ENCODE measurements at regions not wholly inside any gene's neighbourhood (a gene's known extent, or its start where the extent isn't known, plus 50 kb on each side); places are given as distances from the start of the nearest gene placed in this dataset.
A peak's percentile ranks its signal among the peaks of the same experiment; 100 is the strongest.

DNA sequence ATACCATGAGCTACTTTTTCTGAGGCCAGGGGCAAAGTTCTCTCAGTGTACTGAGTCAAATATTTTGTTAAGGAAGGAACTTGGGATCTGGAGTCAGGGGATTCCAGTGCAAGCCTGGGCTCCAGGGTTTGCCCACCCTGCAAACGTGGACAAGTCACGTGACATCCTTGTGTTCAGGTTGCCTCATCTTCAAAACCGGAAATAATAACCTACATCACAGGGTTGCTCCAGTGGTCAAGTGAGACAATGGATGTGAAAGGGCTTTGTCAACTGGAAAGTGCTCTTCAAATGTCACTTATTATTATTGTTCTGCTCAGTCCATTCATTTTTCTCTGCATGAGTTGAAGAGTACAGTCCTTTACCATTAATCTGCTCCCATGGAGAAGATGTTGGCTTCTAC is 414.9 kb downstream of the COG6 start:
- Histone ChIP-seq H3K9me3 (ENCODE audit: control insufficient read depth, insufficient read depth, low read length) (no peaks in the 10 kb centered on the region), H3K27me3 (ENCODE audit: control insufficient read depth, low read length) (no peaks in the 10 kb centered on the region), H3K4me1 (ENCODE audit: control insufficient read depth, low read length) (peaks cover 29% of the 10 kb centered on the region), H4K20me1 (ENCODE audit: control insufficient read depth, insufficient read depth, low read depth, low read length) (no peaks in the 10 kb centered on the region), H3K4me3 (ENCODE audit: low read length) (peak overlapping the region; percentile 5; the same call in 1 of the 2 replicates), H3K36me3 (ENCODE audit: control insufficient read depth, low read length) (no peaks in the 10 kb centered on the region), H3K4me2 (ENCODE audit: low read length) (peak overlapping the region; percentile 24), H3K27ac (ENCODE audit: low read depth, low read length) (no peak overlapping the region), H3K79me2 (ENCODE audit: control insufficient read depth, low read length) (no peaks in the 10 kb centered on the region), H3K9me2 (replicated peaks; ENCODE audit: control insufficient read depth, low read length) (no peaks in the 10 kb centered on the region), H3F3A (ENCODE audit: control insufficient read depth, insufficient read depth) (0 out of 2 replicates have a peak, but pooled peaks cover 2% of the 10 kb centered on the region)
- TF ChIP-seq CTCF (IDR thresholded peaks at IDR 0.05; ENCODE audit: low read depth, low read length, poor library complexity, severe bottlenecking) (no peak), EZH2phosphoT487 (IDR thresholded peaks at IDR 0.05; ENCODE audit: borderline replicate concordance, low read length) (no peak)

DNA sequence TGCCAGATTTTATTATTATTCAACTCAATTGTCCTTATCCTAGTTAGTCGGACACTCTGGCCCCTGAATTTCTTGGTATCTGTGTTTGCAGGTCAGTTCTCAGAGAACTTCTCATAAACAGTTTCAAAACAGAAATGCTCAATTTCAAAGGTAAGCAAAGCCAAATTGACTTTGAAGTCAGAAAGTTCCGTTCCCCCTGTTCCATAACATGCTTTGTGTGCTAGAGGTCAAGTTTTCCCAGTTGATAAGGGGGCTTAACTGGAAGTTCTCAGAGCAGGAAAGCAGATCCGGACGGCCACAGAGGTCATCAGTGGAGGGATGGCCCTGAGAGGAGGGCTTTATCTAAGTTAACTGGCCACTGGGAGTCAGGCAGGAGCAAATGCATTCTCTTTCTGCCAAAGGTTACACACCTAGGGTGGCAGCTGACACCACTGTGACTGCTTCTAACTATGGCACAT is 417.2 kb downstream of the COG6 start:
- Histone ChIP-seq H3K9me2 (replicated peaks; ENCODE audit: control insufficient read depth, low read length) (no peaks in the 10 kb centered on the region), H3K4me3 (ENCODE audit: low read length) (no peak overlapping the region), H3F3A (ENCODE audit: control insufficient read depth, insufficient read depth) (0 out of 2 replicates have a peak, but pooled peaks cover 2% of the 10 kb centered on the region), H3K9me3 (ENCODE audit: control insufficient read depth, insufficient read depth, low read length) (no peaks in the 10 kb centered on the region), H3K27me3 (ENCODE audit: control insufficient read depth, low read length) (no peaks in the 10 kb centered on the region), H3K27ac (ENCODE audit: low read depth, low read length) (no peak overlapping the region), H3K4me2 (ENCODE audit: low read length) (no peak overlapping the region), H4K20me1 (ENCODE audit: control insufficient read depth, insufficient read depth, low read depth, low read length) (no peaks in the 10 kb centered on the region), H3K79me2 (ENCODE audit: control insufficient read depth, low read length) (no peaks in the 10 kb centered on the region), H3K4me1 (ENCODE audit: control insufficient read depth, low read length) (peaks cover 35% of the 10 kb centered on the region), H3K36me3 (ENCODE audit: control insufficient read depth, low read length) (no peaks in the 10 kb centered on the region)
- TF ChIP-seq CTCF (IDR thresholded peaks at IDR 0.05; ENCODE audit: low read depth, low read length, poor library complexity, severe bottlenecking), result no peak
- TF ChIP-seq EZH2phosphoT487 (IDR thresholded peaks at IDR 0.05; ENCODE audit: borderline replicate concordance, low read length), result no peak

DNA sequence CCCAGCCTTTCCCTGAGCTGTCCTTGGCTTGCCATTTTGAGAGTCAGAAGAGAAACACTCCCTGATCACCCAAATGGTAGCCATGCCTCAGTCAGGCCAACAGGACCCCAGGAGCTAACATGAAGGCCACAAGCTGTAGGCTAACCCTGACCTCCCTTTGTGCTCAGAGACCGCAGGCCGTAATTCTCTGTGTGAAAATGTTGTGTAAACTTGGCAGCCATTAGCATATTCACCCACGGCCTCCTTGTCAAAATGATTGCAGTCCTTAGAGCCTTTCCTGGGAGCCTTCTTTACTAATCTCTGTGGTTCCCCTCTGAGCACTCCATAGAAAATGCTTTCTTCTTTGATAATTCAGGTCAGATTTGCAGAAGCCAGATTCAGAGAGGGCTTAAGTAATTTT is 418.9 kb downstream of the COG6 start:
- H3K9me3 ChIP-seq (ENCODE audit: control insufficient read depth, insufficient read depth, low read length), result no peaks in the 10 kb centered on the region
- H3F3A ChIP-seq (ENCODE audit: control insufficient read depth, insufficient read depth), result 0 out of 2 replicates have a peak, but pooled peaks cover 2% of the 10 kb centered on the region
- H3K27me3 ChIP-seq (ENCODE audit: control insufficient read depth, low read length), result no peaks in the 10 kb centered on the region
- H3K4me1 ChIP-seq (ENCODE audit: control insufficient read depth, low read length), result peaks cover 25% of the 10 kb centered on the region
- H3K9me2 ChIP-seq (replicated peaks; ENCODE audit: control insufficient read depth, low read length), result no peaks in the 10 kb centered on the region
- H3K4me3 ChIP-seq (ENCODE audit: low read length), result no peak overlapping the region
- H3K27ac ChIP-seq (ENCODE audit: low read depth, low read length), result no peak overlapping the region
- TF ChIP-seq CTCF (IDR thresholded peaks at IDR 0.05; ENCODE audit: low read depth, low read length, poor library complexity, severe bottlenecking), result no peak
- TF ChIP-seq EZH2phosphoT487 (IDR thresholded peaks at IDR 0.05; ENCODE audit: borderline replicate concordance, low read length), result no peak
- no peak overlapping the region for H3K4me2 ChIP-seq (ENCODE audit: low read length)
- H3K79me2 ChIP-seq (ENCODE audit: control insufficient read depth, low read length), result no peaks in the 10 kb centered on the region
- no peaks in the 10 kb centered on the region for H4K20me1 ChIP-seq (ENCODE audit: control insufficient read depth, insufficient read depth, low read depth, low read length)
- H3K36me3 ChIP-seq (ENCODE audit: control insufficient read depth, low read length), result no peaks in the 10 kb centered on the region
